ENCODE measurements at regions not wholly inside any gene's neighbourhood (a gene's known extent, or its start where the extent isn't known, plus 50 kb on each side); places are given as distances from the start of the nearest gene placed in this dataset.

DNA sequence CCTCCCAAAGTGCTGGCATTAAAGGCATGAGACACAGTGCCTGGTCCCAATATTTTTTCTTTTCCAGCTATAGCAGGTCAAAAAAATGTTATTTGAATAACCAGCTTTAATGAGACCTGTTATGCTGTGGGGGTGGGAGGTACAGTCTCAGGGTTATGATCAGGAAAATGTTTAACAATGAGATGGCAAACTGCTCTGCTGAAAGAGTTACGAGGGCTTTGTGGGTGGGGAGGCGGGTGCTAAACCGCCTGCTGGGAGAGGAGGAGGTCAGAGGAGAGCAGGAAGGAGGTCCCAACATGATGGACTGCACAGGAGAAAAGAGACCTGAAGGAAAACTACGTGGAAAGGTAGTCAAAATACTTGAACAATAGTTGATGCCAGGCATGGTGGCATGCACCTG is 126.0 kb upstream of the B3GALT2 start:
- no peaks in the 10 kb centered on the region for H3K9me3 Mint-ChIP-seq
- H3K27me3 Mint-ChIP-seq (ENCODE audit: insufficient read depth): no peaks in the 10 kb centered on the region
- H3K4me1 Mint-ChIP-seq (ENCODE audit: low read depth): no peaks in the 10 kb centered on the region
- no peak for DNase-seq
- no peak overlapping the region for H3K27ac Mint-ChIP-seq
- no peak overlapping the region for H3K4me3 Mint-ChIP-seq
- no peaks in the 10 kb centered on the region; the same call in 1 of the 2 replicates for H3K36me3 Mint-ChIP-seq (ENCODE audit: low read depth)
- no peak for TF ChIP-seq CTCF (IDR thresholded peaks at IDR 0.05)

- Mint-ChIP-seq H3K27me3 (ENCODE audit: insufficient read depth) (no peaks in the 10 kb centered on the region), H3K4me1 (ENCODE audit: low read depth) (no peaks in the 10 kb centered on the region), H3K4me3 (no peak overlapping the region), H3K9me3 (no peaks in the 10 kb centered on the region), H3K27ac (no peak overlapping the region), H3K36me3 (ENCODE audit: low read depth) (no peaks in the 10 kb centered on the region)
- DNase-seq: no peak
- no peak for TF ChIP-seq CTCF (IDR thresholded peaks at IDR 0.05)
Observed at GRCh38 chr1:193311226-193311948, 125.0 kb upstream of the B3GALT2 start.

DNA sequence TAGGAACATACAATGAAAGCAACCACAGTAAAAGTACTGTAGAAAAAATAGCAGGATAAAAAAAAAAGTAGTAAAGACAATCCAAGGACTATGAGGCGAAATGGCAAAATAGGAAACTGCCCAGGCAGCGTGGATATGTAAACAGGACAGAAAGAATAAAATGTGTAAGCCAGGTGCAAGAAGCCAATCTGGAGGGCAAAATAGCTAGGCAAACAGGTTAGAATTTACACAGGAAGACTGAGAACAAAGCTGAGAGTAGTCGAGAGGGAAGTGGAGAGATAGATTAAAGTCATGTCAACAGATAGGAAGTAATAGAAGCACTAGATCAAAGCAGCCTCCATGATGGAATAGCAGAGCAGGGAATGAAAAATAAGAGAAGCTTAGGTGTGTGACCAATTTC is 124.2 kb upstream of the B3GALT2 start:
- Mint-ChIP-seq H3K9me3 (no peaks in the 10 kb centered on the region), H3K27ac (no peak overlapping the region), H3K4me1 (ENCODE audit: low read depth) (no peaks in the 10 kb centered on the region), H3K27me3 (ENCODE audit: insufficient read depth) (no peaks in the 10 kb centered on the region), H3K36me3 (ENCODE audit: low read depth) (no peaks in the 10 kb centered on the region), H3K4me3 (no peak overlapping the region)
- no peak for TF ChIP-seq CTCF (IDR thresholded peaks at IDR 0.05)
- DNase-seq: no peak

DNA sequence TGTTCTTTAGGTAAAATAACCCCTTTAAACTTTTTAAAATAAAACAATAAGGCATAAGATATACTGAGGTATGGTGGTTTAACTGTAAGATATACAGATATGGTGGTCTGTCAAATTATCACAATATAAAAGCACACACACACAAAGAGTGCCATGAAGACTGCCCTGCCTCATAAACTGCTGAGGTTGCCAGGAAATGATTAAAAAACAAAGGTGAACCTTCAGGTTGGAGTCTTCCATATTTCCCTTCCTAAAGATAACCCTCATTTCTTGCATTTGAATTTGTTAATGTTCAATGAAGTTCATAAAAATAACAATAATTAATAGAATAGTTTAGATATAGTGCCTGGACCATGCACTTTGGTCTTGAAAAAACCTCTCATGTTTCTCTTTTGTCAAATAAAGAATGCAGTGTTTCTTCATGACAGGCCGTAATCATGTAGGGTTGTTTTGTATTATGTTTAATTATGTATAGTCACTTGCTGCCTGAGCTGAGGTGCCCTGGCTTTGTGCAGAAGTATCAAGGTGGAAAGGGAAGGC is 123.6 kb upstream of the B3GALT2 start:
- DNase-seq: no peak
- Mint-ChIP-seq H3K9me3 (no peaks in the 10 kb centered on the region), H3K27me3 (ENCODE audit: insufficient read depth) (no peaks in the 10 kb centered on the region), H3K27ac (no peak overlapping the region), H3K36me3 (ENCODE audit: low read depth) (no peaks in the 10 kb centered on the region), H3K4me1 (ENCODE audit: low read depth) (no peaks in the 10 kb centered on the region), H3K4me3 (no peak overlapping the region)
- TF ChIP-seq CTCF (IDR thresholded peaks at IDR 0.05): no peak

GRCh38 chr1:193308438-193308837 is 122.0 kb upstream of the B3GALT2 start:
- Mint-ChIP-seq H3K4me1 (ENCODE audit: low read depth) (no peaks in the 10 kb centered on the region), H3K27me3 (ENCODE audit: insufficient read depth) (no peaks in the 10 kb centered on the region), H3K4me3 (no peak overlapping the region), H3K9me3 (no peaks in the 10 kb centered on the region), H3K36me3 (ENCODE audit: low read depth) (no peaks in the 10 kb centered on the region), H3K27ac (no peak overlapping the region)
- no peak for TF ChIP-seq CTCF (IDR thresholded peaks at IDR 0.05)
- DNase-seq: no peak
